Muscle layer of duodenum (tissue), 2 donors: ENCODE measurements at regions not wholly inside any gene's neighbourhood (a gene's known extent, or its start where the extent isn't known, plus 50 kb on each side); places are given as distances from the start of the nearest gene placed in this dataset.

ENCODE experiments used
- H3K27ac ChIP-seq: one replicate; pipeline ENCODE4 v1.7.0; 2013; ENCODE audit warnings: mild to moderate bottlenecking, low read length
- H3K27me3 ChIP-seq: one replicate; pipeline ENCODE4 v1.7.0; 2013; ENCODE audit warnings: low read depth, mild to moderate bottlenecking, control low read depth, low read length
- H3K36me3 ChIP-seq, 2 donors: one replicate each; pipeline ENCODE4 v1.7.0; 2013; ENCODE audit warnings: low read length in 2 of 2, control low read depth in 1 of 2, mild to moderate bottlenecking in 1 of 2; ENCODE audit not compliant: insufficient read depth in 2 of 2, control insufficient read depth in 1 of 2
- H3K4me1 ChIP-seq, 2 donors: one replicate each; pipeline ENCODE4 v1.7.0; 2013; ENCODE audit warnings: low read length in 2 of 2, mild to moderate bottlenecking in 2 of 2, control low read depth in 1 of 2, moderate library complexity in 1 of 2; ENCODE audit not compliant: insufficient read depth in 2 of 2, control insufficient read depth in 1 of 2
- H3K4me3 ChIP-seq, 2 donors: one replicate each; pipeline ENCODE4 v1.7.0; 2013; ENCODE audit warnings: low read length in 2 of 2, low read depth in 1 of 2, mild to moderate bottlenecking in 1 of 2
- H3K9me3 ChIP-seq, 2 donors: one replicate each; pipeline ENCODE4 v1.7.0; 2013; ENCODE audit warnings: low read length in 2 of 2, control low read depth in 1 of 2, mild to moderate bottlenecking in 1 of 2; ENCODE audit not compliant: control insufficient read depth in 1 of 2
- donor health status: healthy.

- Histone ChIP-seq H3K4me3 (no peak overlapping the region), H3K9me3 (no peaks in the 10 kb centered on the region), H3K4me1 (peaks cover 0 to 6% of the 10 kb centered on the region in 2 donors), H3K27ac (no peak overlapping the region), H3K27me3 (no peaks in the 10 kb centered on the region), H3K36me3 (no peaks in the 10 kb centered on the region)
Observed at GRCh38 chr13:81779876-81780275, 1439.0 kb upstream of the SPRY2 start.

GRCh38 chr13:81778350-81778749 is 1437.4 kb upstream of the SPRY2 start:
- Histone ChIP-seq H3K4me3 (no peak overlapping the region), H3K4me1 (peaks cover 0 to 6% of the 10 kb centered on the region in 2 donors), H3K36me3 (no peaks in the 10 kb centered on the region), H3K9me3 (no peaks in the 10 kb centered on the region), H3K27me3 (no peaks in the 10 kb centered on the region), H3K27ac (no peak overlapping the region)

- no peaks in the 10 kb centered on the region for H3K27me3 ChIP-seq
- no peak overlapping the region for H3K4me3 ChIP-seq
- H3K4me1 ChIP-seq: no peaks in the 10 kb centered on the region
- no peaks in the 10 kb centered on the region for H3K36me3 ChIP-seq
- H3K9me3 ChIP-seq: no peaks in the 10 kb centered on the region
- H3K27ac ChIP-seq: no peak overlapping the region
Observed at GRCh38 chr13:81773263-81773662, 1432.3 kb upstream of the SPRY2 start.

- H3K27ac ChIP-seq: no peak overlapping the region
- H3K9me3 ChIP-seq: no peaks in the 10 kb centered on the region
- H3K4me3 ChIP-seq: no peak overlapping the region
- H3K36me3 ChIP-seq: no peaks in the 10 kb centered on the region
- no peaks in the 10 kb centered on the region for H3K4me1 ChIP-seq
- H3K27me3 ChIP-seq: no peaks in the 10 kb centered on the region
Observed at GRCh38 chr13:81771951-81772350, 1431.0 kb upstream of the SPRY2 start.

GRCh38 chr13:81770868-81771505 is 1430.1 kb upstream of the SPRY2 start:
- no peaks in the 10 kb centered on the region for H3K27me3 ChIP-seq
- H3K36me3 ChIP-seq: no peaks in the 10 kb centered on the region
- H3K9me3 ChIP-seq: no peaks in the 10 kb centered on the region
- H3K27ac ChIP-seq: peak overlapping the region; percentile 62
- no peak overlapping the region for H3K4me3 ChIP-seq
- H3K4me1 ChIP-seq: no peaks in the 10 kb centered on the region

- Histone ChIP-seq H3K4me3 (no peak overlapping the region), H3K9me3 (no peaks in the 10 kb centered on the region), H3K4me1 (no peaks in the 10 kb centered on the region), H3K27ac (no peak overlapping the region), H3K27me3 (no peaks in the 10 kb centered on the region), H3K36me3 (no peaks in the 10 kb centered on the region)
Observed at GRCh38 chr13:81762449-81762848, 1421.5 kb upstream of the SPRY2 start.

GRCh38 chr13:81760316-81760715 is 1419.4 kb upstream of the SPRY2 start:
- Histone ChIP-seq H3K9me3 (no peaks in the 10 kb centered on the region), H3K27me3 (no peaks in the 10 kb centered on the region), H3K36me3 (no peaks in the 10 kb centered on the region), H3K4me3 (no peak overlapping the region), H3K4me1 (no peaks in the 10 kb centered on the region), H3K27ac (no peak overlapping the region)

GRCh38 chr13:81757348-81757970 is 1416.5 kb upstream of the SPRY2 start:
- Histone ChIP-seq H3K27me3 (no peaks in the 10 kb centered on the region), H3K27ac (no peak overlapping the region), H3K4me1 (no peaks in the 10 kb centered on the region), H3K9me3 (no peaks in the 10 kb centered on the region), H3K36me3 (no peaks in the 10 kb centered on the region), H3K4me3 (no peak overlapping the region)

GRCh38 chr13:81745391-81745790 is 1404.5 kb upstream of the SPRY2 start:
- Histone ChIP-seq H3K9me3 (no peaks in the 10 kb centered on the region), H3K4me1 (no peaks in the 10 kb centered on the region), H3K27ac (no peak overlapping the region), H3K4me3 (no peak overlapping the region), H3K27me3 (no peaks in the 10 kb centered on the region), H3K36me3 (no peaks in the 10 kb centered on the region)

GRCh38 chr13:81738364-81738763 is 1397.4 kb upstream of the SPRY2 start:
- H3K9me3 ChIP-seq: no peaks in the 10 kb centered on the region
- H3K36me3 ChIP-seq: no peaks in the 10 kb centered on the region
- no peaks in the 10 kb centered on the region for H3K27me3 ChIP-seq

GRCh38 chr13:81726037-81726726 is 1385.3 kb upstream of the SPRY2 start:
- Histone ChIP-seq H3K27me3 (no peaks in the 10 kb centered on the region), H3K27ac (no peak overlapping the region), H3K9me3 (peaks cover 0 to 3% of the 10 kb centered on the region in 2 donors), H3K4me1 (no peaks in the 10 kb centered on the region), H3K4me3 (no peak overlapping the region), H3K36me3 (no peaks in the 10 kb centered on the region)

More at GRCh38 chr13:81738364-81738763, 1397.4 kb upstream of the SPRY2 start:
- no peaks in the 10 kb centered on the region for H3K4me1 ChIP-seq
- no peak overlapping the region for H3K27ac ChIP-seq
- no peak overlapping the region for H3K4me3 ChIP-seq
